HEK293 (cell line): ENCODE measurements at regions not wholly inside any gene's neighbourhood (a gene's known extent, or its start where the extent isn't known, plus 50 kb on each side); places are given as distances from the start of the nearest gene placed in this dataset.

Experiments
- CTCF ChIA-PET: fragments of 350-600 bp; formaldehyde crosslinking; extraction: SDS; loops from one replicate; lab custom pipeline; 2021; ENCODE audit warnings: antibody characterized with exemption; lab: Yijun Ruan, JAX
- POLR2A ChIA-PET: fragments of 300-600 bp; formaldehyde crosslinking; extraction: SDS; loops from one replicate; lab custom pipeline; 2020; ENCODE audit warnings: antibody characterized with exemption, inconsistent platforms; lab: Yijun Ruan, JAX
- H3K27ac ChIP-seq: fragments of 200-500 bp; sonication (Bioruptor generic); 2 replicates; pipeline ENCODE4 v1.5.1; 2014; ENCODE audit warnings: low read depth, low read length, control low read depth, inconsistent platforms; ENCODE audit errors: extremely low read depth
- H3K36me3 ChIP-seq, 2 experiments: fragments of 200-500 bp in 1 of 2; sonication (Bioruptor generic) in 1 of 2; 1 replicate in 1 of 2; 2 replicates in 1 of 2; pipeline ENCODE4 v1.5.1; 2014 to 2017; ENCODE audit warnings: inconsistent platforms in 2 of 2, low read length in 2 of 2; ENCODE audit not compliant: control insufficient read depth in 2 of 2, insufficient read depth in 1 of 2
- H3K4me1 ChIP-seq: fragments of 200-500 bp; sonication (Bioruptor generic); 2 replicates; pipeline ENCODE4 v1.5.1; 2014; ENCODE audit warnings: mild to moderate bottlenecking, low read length, inconsistent platforms; ENCODE audit not compliant: control insufficient read depth, insufficient read depth
- H3K4me3 ChIP-seq: 2 replicates; pipeline ENCODE4 v1.5.1; 2011; ENCODE audit warnings: low read depth, mild to moderate bottlenecking, control low read depth, low read length, moderate library complexity
- H3K9me3 ChIP-seq: fragments of 200-500 bp; sonication (Bioruptor generic); 2 replicates; pipeline ENCODE4 v1.5.1; 2014; ENCODE audit warnings: low read depth, low read length, inconsistent platforms; ENCODE audit not compliant: control insufficient read depth, insufficient read depth
- EGR2 ChIP-seq: fragments of 450-650 bp; formaldehyde crosslinking; IDR thresholded peaks from 2 replicates; pipeline ENCODE4 v1.5.1; 2016; ENCODE audit warnings: low read depth, missing biosample characterization, missing genetic modification characterization
- FEZF1 ChIP-seq: fragments of 450-650 bp; formaldehyde crosslinking; IDR thresholded peaks from 2 replicates; pipeline ENCODE4 v1.5.1; 2016; ENCODE audit warnings: missing biosample characterization, missing genetic modification characterization
- GLIS2 ChIP-seq: fragments of 450-650 bp; formaldehyde crosslinking; IDR thresholded peaks from 2 replicates; pipeline ENCODE4 v1.5.1; 2016; ENCODE audit warnings: missing biosample characterization, missing genetic modification characterization
- IKZF3 ChIP-seq: fragments of 450-650 bp; IDR thresholded peaks from 2 replicates; pipeline ENCODE4 v1.5.0; 2018; ENCODE audit warnings: missing biosample characterization, mild to moderate bottlenecking, missing genetic modification characterization, moderate library complexity
- INSM2 ChIP-seq: fragments of 450-650 bp; formaldehyde crosslinking; IDR thresholded peaks from 2 replicates; pipeline ENCODE4 v1.5.1; 2016; ENCODE audit warnings: missing biosample characterization, missing genetic modification characterization
- KLF7 ChIP-seq: fragments of 450-650 bp; formaldehyde crosslinking; IDR thresholded peaks from 2 replicates; pipeline ENCODE4 v1.5.1; 2016; ENCODE audit warnings: missing biosample characterization, missing genetic modification characterization, borderline replicate concordance
- MYNN ChIP-seq: fragments of 450-650 bp; formaldehyde crosslinking; IDR thresholded peaks from 2 replicates; pipeline ENCODE4 v1.5.1; 2016; ENCODE audit warnings: missing biosample characterization, missing genetic modification characterization, borderline replicate concordance
- OSR2 ChIP-seq: fragments of 450-650 bp; formaldehyde crosslinking; IDR thresholded peaks from 2 replicates; pipeline ENCODE4 v1.5.1; 2016; ENCODE audit warnings: missing biosample characterization, missing genetic modification characterization
- PRDM6 ChIP-seq: fragments of 450-650 bp; formaldehyde crosslinking; IDR thresholded peaks from 2 replicates; pipeline ENCODE4 v1.5.1; 2017; ENCODE audit warnings: missing biosample characterization, missing genetic modification characterization
- REPIN1 ChIP-seq: fragments of 450-650 bp; formaldehyde crosslinking; IDR thresholded peaks from 2 replicates; pipeline ENCODE4 v1.5.1; 2017; ENCODE audit warnings: missing biosample characterization, missing genetic modification characterization, low read depth
- SCRT1 ChIP-seq: fragments of 450-650 bp; formaldehyde crosslinking; IDR thresholded peaks from 2 replicates; pipeline ENCODE4 v1.5.1; 2016; ENCODE audit warnings: missing biosample characterization, missing genetic modification characterization, borderline replicate concordance
- SCRT2 ChIP-seq: fragments of 450-650 bp; formaldehyde crosslinking; IDR thresholded peaks from 2 replicates; pipeline ENCODE4 v1.5.1; 2016; ENCODE audit warnings: missing biosample characterization, missing genetic modification characterization
- SETDB1 ChIP-seq: IDR thresholded peaks from one replicate; pipeline ENCODE4 v1.6.1; 2017; ENCODE audit warnings: mild to moderate bottlenecking, low read length, moderate library complexity, mixed read lengths; ENCODE audit not compliant: insufficient read length
- ZBTB21 ChIP-seq: fragments of 450-650 bp; formaldehyde crosslinking; IDR thresholded peaks from 2 replicates; pipeline ENCODE4 v1.5.1; 2017; ENCODE audit warnings: missing biosample characterization, missing genetic modification characterization
- ZBTB8A ChIP-seq: fragments of 450-650 bp; formaldehyde crosslinking; IDR thresholded peaks from 2 replicates; pipeline ENCODE4 v1.5.1; 2016; ENCODE audit warnings: missing biosample characterization, missing genetic modification characterization
- ZNF202 ChIP-seq: fragments of 450-650 bp; formaldehyde crosslinking; IDR thresholded peaks from 2 replicates; pipeline ENCODE4 v1.5.1; 2016; ENCODE audit warnings: missing biosample characterization, missing genetic modification characterization, borderline replicate concordance
- ZNF211 ChIP-seq: fragments of 450-650 bp; formaldehyde crosslinking; IDR thresholded peaks from 2 replicates; pipeline ENCODE4 v1.5.1; 2016; ENCODE audit warnings: low read depth, missing biosample characterization, missing genetic modification characterization
- ZNF292 ChIP-seq: fragments of 450-650 bp; formaldehyde crosslinking; IDR thresholded peaks from 2 replicates; pipeline ENCODE4 v1.5.1; 2016; ENCODE audit warnings: low read depth, missing biosample characterization, missing genetic modification characterization, borderline replicate concordance
- ZNF621 ChIP-seq: fragments of 450-650 bp; formaldehyde crosslinking; IDR thresholded peaks from 2 replicates; pipeline ENCODE4 v1.5.1; 2017; ENCODE audit warnings: missing biosample characterization, missing genetic modification characterization
- ZNF624 ChIP-seq: fragments of 450-650 bp; formaldehyde crosslinking; IDR thresholded peaks from 2 replicates; pipeline ENCODE4 v1.5.1; 2017; ENCODE audit warnings: missing biosample characterization, missing genetic modification characterization
- ZNF664 ChIP-seq: fragments of 450-650 bp; formaldehyde crosslinking; IDR thresholded peaks from 2 replicates; pipeline ENCODE4 v1.5.1; 2016; ENCODE audit warnings: missing biosample characterization, missing genetic modification characterization
- ZNF701 ChIP-seq: fragments of 450-650 bp; formaldehyde crosslinking; IDR thresholded peaks from 2 replicates; pipeline ENCODE4 v1.5.1; 2016; ENCODE audit warnings: missing biosample characterization, missing genetic modification characterization
- TF ChIP-seq, protein P1 (sequence below): fragments of 450-650 bp; IDR thresholded peaks from 2 replicates; pipeline ENCODE4 v1.5.1; 2018; ENCODE audit warnings: missing biosample characterization, missing genetic modification characterization

DNA sequence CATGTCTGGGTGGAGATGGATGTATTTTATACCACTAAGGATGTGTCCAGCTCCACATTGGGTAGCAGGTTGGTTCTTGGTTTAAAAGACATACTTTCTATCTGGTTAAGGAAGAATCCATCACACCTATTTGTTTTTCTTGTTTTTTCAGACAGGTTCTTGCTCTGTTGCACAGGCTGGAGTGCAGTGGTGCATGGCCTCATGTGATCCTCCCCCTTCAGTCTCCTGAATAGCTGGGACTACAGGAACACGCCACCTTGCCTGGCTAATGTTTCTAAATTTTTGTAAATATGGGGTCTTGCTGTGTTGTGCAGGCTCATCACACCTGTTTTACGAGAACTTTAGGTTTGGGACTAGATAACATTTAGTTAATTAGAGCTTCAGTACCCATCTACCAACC lies 80.2 kb upstream of the PRNP start:
- POLR2A ChIA-PET: no interaction called here
- CTCF ChIA-PET: interaction anchor here (0.5 to 5.7 kb wide), 19 partner anchors 10 to 586 kb away, joined by 3 to 31 read pairs (median 4); partner anchors contain the start of gene PRND

DNA sequence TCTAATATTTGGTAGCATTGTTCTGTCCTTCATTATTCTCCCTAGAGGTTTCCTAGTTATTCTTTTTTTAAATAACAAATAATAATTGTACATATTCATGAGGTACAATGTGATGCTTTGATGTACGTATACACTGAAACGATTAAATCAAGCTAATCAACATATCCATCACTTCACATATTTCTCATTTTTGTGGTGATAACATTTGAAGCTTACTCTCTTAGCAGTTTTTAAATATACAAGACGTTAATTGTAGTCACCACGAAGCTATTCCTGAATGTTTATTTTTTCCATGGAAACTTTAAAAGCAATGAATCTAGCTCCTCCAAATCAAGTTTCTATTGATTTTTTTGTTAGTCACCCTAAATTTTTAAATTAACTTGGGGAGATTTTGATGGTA lies 81.1 kb upstream of the PRNP start:
- no peak overlapping the region for H3K27ac ChIP-seq
- CTCF ChIA-PET: interaction anchor here (0.5 to 5.7 kb wide), 14 partner anchors 8 to 587 kb away, joined by 3 to 31 read pairs (median 4); no protein-coding TSS in a partner anchor
- no peak for TF ChIP-seq SCRT2 (tag by site-specific recombination)
- TF ChIP-seq INSM2 (tag by site-specific recombination): no peak
- TF ChIP-seq ZNF202: no peak
- TF ChIP-seq ZBTB8A (tag by site-specific recombination): no peak
- no peak for TF ChIP-seq REPIN1
- TF ChIP-seq ZNF621 (tag by site-specific recombination): no peak
- TF ChIP-seq EGR2 (tag by site-specific recombination): no peak
- no peak for TF ChIP-seq ZNF664 (tag by site-specific recombination)
- TF ChIP-seq ZBTB21 (tag by site-specific recombination): no peak
- no peak for TF ChIP-seq SETDB1
- TF ChIP-seq, protein P1, sequence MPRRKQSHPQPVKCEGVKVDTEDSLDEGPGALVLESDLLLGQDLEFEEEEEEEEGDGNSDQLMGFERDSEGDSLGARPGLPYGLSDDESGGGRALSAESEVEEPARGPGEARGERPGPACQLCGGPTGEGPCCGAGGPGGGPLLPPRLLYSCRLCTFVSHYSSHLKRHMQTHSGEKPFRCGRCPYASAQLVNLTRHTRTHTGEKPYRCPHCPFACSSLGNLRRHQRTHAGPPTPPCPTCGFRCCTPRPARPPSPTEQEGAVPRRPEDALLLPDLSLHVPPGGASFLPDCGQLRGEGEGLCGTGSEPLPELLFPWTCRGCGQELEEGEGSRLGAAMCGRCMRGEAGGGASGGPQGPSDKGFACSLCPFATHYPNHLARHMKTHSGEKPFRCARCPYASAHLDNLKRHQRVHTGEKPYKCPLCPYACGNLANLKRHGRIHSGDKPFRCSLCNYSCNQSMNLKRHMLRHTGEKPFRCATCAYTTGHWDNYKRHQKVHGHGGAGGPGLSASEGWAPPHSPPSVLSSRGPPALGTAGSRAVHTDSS (tag by site-specific recombination): no peak
- no peak for TF ChIP-seq GLIS2 (tag by site-specific recombination)
- no peak for TF ChIP-seq KLF7 (tag by site-specific recombination)
- no peak for TF ChIP-seq MYNN (tag by site-specific recombination)
- no peak for TF ChIP-seq ZNF701 (tag by site-specific recombination)
- TF ChIP-seq, all 188 proteins: peak for 0
- peaks cover 23% of the 10 kb centered on the region for H3K4me1 ChIP-seq
- no peak overlapping the region for H3K4me3 ChIP-seq
- no peaks in the 10 kb centered on the region for H3K36me3 ChIP-seq
- POLR2A ChIA-PET: interaction anchor here (0.7 kb wide), 1 partner anchor 9 kb away, joined by 4 read pairs; no protein-coding TSS in a partner anchor
- no peaks in the 10 kb centered on the region for H3K9me3 ChIP-seq

More for the DNA sequence above, 80.2 kb upstream of the PRNP start:
- Histone ChIP-seq H3K4me3 (no peak overlapping the region), H3K36me3 (no peaks in the 10 kb centered on the region), H3K4me1 (peaks cover 22% of the 10 kb centered on the region)
- TF ChIP-seq SCRT1 (tag by site-specific recombination) (0 out of 2 replicates have a peak, but pooled peaks have one; percentile 18), OSR2 (tag by site-specific recombination) (no peak)
- TF ChIP-seq, all 188 proteins: peak for 1
- Histone ChIP-seq H3K9me3 (no peaks in the 10 kb centered on the region), H3K27ac (no peak overlapping the region)

GRCh38 chr20:4604580-4604979 lies 81.7 kb upstream of the PRNP start:
- Histone ChIP-seq H3K4me3 (no peak overlapping the region), H3K27ac (no peak overlapping the region), H3K4me1 (peaks cover 23% of the 10 kb centered on the region), H3K36me3 (no peaks in the 10 kb centered on the region)
- CTCF ChIA-PET: interaction anchor here (0.7 to 5.7 kb wide), 6 partner anchors 9 to 587 kb away, joined by 3 to 31 read pairs (median 6); no protein-coding TSS in a partner anchor
- no peak for TF ChIP-seq ZNF292 (tag by site-specific recombination)
- TF ChIP-seq ZNF624 (tag by site-specific recombination): no peak
- no peak for TF ChIP-seq ZBTB8A (tag by site-specific recombination)
- no peak for TF ChIP-seq MYNN (tag by site-specific recombination)
- TF ChIP-seq IKZF3 (tag by site-specific recombination): peak; percentile 56; the same call in 1 of the 2 replicates
- TF ChIP-seq ZNF211: no peak
- TF ChIP-seq PRDM6 (tag by site-specific recombination): peak; percentile 57; the same call in 1 of the 2 replicates
- peak; percentile 60; the same call in 1 of the 2 replicates for TF ChIP-seq FEZF1
- peak; percentile 58; the same call in 1 of the 2 replicates for TF ChIP-seq OSR2 (tag by site-specific recombination)
- TF ChIP-seq, all 188 proteins: peak for 4
- POLR2A ChIA-PET: no interaction called here
- H3K9me3 ChIP-seq: no peaks in the 10 kb centered on the region
